ENCODE measurements at regions not wholly inside any gene's neighbourhood (a gene's known extent, or its start where the extent isn't known, plus 50 kb on each side); places are given as distances from the start of the nearest gene placed in this dataset.
"Not testable (repeated sequence)": the region's sequence is repeated elsewhere in the genome, so short reads cannot be mapped to it uniquely, and the experiment has no call there.

DNA sequence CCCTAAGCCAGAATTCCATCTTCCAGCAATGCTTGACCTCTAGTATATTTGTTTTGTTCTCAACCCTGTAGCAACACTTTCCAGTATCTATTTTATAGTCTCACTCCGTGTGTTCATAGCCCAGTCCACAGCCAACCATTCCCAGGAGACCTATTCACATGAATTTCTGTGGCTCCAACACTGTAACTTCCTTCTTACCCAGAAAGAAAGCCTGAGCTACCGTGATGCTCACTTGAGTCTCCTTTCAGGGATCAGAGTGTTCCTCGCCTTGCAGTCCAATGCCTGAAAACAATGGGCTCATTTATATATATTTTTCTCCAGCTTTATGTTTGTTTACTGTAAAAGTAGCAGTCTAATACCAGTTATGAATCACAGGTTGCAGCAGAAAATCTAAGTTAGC, 645.0 kb upstream of the NOVA1 start:
- H3K27ac Mint-ChIP-seq = no peak overlapping the region
- no peaks in the 10 kb centered on the region for H3K4me1 Mint-ChIP-seq
- no peaks in the 10 kb centered on the region for H3K36me3 Mint-ChIP-seq (ENCODE audit: low read depth)
- H3K4me3 Mint-ChIP-seq = no peak overlapping the region
- ATAC-seq = no peak
- H3K27me3 Mint-ChIP-seq = no peaks in the 10 kb centered on the region
- peaks cover 31% of the 10 kb centered on the region for H3K9me3 Mint-ChIP-seq
- DNase-seq = no peak

GRCh38 chr14:27243365-27243764, 645.5 kb upstream of the NOVA1 start:
- Mint-ChIP-seq H3K4me3 (no peak overlapping the region), H3K4me1 (no peaks in the 10 kb centered on the region), H3K27ac (no peak overlapping the region), H3K27me3 (no peaks in the 10 kb centered on the region), H3K9me3 (peaks cover 35% of the 10 kb centered on the region), H3K36me3 (ENCODE audit: low read depth) (no peaks in the 10 kb centered on the region)
- ATAC-seq (no peak), DNase-seq (no peak)

DNA sequence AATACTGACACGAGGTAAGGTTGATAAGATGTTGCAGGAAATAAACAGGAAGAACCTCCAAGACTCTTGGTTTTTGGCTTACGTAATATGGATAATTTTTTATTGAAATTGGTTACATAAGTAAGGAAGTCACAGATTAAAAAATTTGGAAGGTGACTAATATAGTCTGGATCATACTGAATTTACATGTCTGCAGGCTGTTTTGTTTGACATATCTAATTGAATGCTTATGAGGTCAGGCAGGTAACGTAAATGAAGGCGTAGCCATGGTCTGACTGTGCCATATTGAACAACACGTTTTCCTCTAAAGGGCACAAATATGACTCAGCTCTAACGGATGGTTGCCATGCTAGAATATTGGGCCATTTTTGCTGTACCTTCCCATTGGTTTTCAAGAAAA, 648.1 kb upstream of the NOVA1 start:
- no peak overlapping the region for H3K4me3 Mint-ChIP-seq
- peaks cover 41% of the 10 kb centered on the region for H3K9me3 Mint-ChIP-seq
- H3K36me3 Mint-ChIP-seq (ENCODE audit: low read depth) = no peaks in the 10 kb centered on the region
- no peaks in the 10 kb centered on the region for H3K27me3 Mint-ChIP-seq
- ATAC-seq (no peak), DNase-seq (no peak)
- no peak overlapping the region for H3K27ac Mint-ChIP-seq
- no peaks in the 10 kb centered on the region for H3K4me1 Mint-ChIP-seq

DNA sequence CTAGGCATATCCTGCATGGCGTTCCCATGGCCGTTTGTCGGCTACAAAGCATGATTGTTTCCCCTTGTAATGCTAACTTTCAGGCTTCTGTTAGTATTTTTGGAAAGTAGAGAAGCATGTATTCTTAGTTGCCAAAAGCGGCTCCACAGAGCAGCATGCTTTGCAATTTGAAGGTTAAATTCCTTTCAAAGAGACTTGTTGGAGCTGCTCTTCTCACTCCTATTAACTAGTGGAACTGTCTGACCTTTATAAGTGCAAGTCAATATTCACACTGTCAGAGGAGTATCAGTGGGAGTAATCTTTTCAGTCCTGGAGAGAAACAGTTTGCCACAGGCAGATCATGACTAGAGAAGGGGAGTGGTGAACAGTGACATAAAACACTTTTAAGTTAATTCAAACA, 656.1 kb upstream of the NOVA1 start:
- no peaks in the 10 kb centered on the region for H3K27me3 Mint-ChIP-seq
- peaks cover 27% of the 10 kb centered on the region for H3K9me3 Mint-ChIP-seq
- ATAC-seq (no peak), DNase-seq (no peak)
- no peak overlapping the region for H3K27ac Mint-ChIP-seq
- no peak overlapping the region for H3K4me3 Mint-ChIP-seq
- no peaks in the 10 kb centered on the region for H3K4me1 Mint-ChIP-seq
- no peaks in the 10 kb centered on the region for H3K36me3 Mint-ChIP-seq (ENCODE audit: low read depth)

GRCh38 chr14:27256805-27257204, 659.0 kb upstream of the NOVA1 start:
- Mint-ChIP-seq H3K36me3 (ENCODE audit: low read depth) (no peaks in the 10 kb centered on the region), H3K9me3 (peaks cover 26% of the 10 kb centered on the region), H3K4me1 (no peaks in the 10 kb centered on the region), H3K27me3 (no peaks in the 10 kb centered on the region), H3K4me3 (no peak overlapping the region), H3K27ac (no peak overlapping the region)
- ATAC-seq = no peak
- no peak for DNase-seq

DNA sequence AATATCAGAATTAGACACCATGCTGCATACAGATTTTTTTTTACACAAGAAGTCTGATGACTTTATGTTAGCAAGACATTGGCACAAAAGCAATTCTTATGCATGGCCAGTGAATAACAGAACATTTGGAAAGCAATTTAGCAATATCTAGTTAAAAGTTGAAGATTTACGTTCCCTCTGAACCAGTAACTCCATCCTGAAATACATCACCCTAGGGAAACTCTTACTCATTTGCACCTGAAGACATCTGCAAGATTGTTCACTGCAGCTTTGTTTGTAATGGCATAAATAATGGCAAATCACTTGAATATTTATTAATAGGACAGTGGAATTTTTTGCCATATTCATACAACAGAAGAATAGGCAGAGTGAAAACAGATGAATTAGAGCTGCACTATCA, 670.0 kb upstream of the NOVA1 start:
- Mint-ChIP-seq H3K4me1 (no peaks in the 10 kb centered on the region), H3K27ac (no peak overlapping the region), H3K27me3 (no peaks in the 10 kb centered on the region), H3K36me3 (ENCODE audit: low read depth) (no peaks in the 10 kb centered on the region), H3K4me3 (no peak overlapping the region), H3K9me3 (peaks cover 21% of the 10 kb centered on the region)
- DNase-seq (no peak), ATAC-seq (no peak)

DNA sequence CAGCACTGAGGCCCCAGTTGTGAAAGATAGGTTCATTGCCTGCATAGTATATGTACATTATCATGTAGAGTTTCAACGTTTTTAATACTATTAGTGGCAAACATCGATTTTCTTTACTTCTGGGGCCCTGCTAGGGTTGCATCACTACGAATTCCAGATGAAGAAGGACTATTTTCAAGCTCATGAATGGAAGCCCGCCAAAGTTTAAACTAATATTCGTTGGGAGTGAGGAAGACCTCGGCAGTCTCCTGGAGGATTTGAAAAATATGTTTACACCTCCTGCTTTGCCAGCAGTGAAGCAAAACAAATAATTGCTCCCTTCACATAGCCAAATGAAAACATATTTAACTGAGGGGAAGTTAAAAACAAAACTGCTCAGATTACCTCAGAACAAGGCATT, 672.9 kb upstream of the NOVA1 start:
- ATAC-seq = no peak
- Mint-ChIP-seq H3K27me3 (no peaks in the 10 kb centered on the region), H3K4me3 (no peak overlapping the region)

GRCh38 chr14:27278341-27278740, 680.5 kb upstream of the NOVA1 start:
- Mint-ChIP-seq H3K4me3 (no peak overlapping the region), H3K9me3 (peaks cover 34% of the 10 kb centered on the region), H3K36me3 (ENCODE audit: low read depth) (no peaks in the 10 kb centered on the region), H3K27ac (no peak overlapping the region), H3K4me1 (no peaks in the 10 kb centered on the region), H3K27me3 (no peaks in the 10 kb centered on the region)
- ATAC-seq (no peak), DNase-seq (no peak)

More for the DNA sequence above, 672.9 kb upstream of the NOVA1 start:
- H3K27ac Mint-ChIP-seq = no peak overlapping the region
- H3K36me3 Mint-ChIP-seq (ENCODE audit: low read depth) = no peaks in the 10 kb centered on the region
- H3K4me1 Mint-ChIP-seq = no peaks in the 10 kb centered on the region
- DNase-seq = no peak
- H3K9me3 Mint-ChIP-seq = peaks cover 26% of the 10 kb centered on the region

DNA sequence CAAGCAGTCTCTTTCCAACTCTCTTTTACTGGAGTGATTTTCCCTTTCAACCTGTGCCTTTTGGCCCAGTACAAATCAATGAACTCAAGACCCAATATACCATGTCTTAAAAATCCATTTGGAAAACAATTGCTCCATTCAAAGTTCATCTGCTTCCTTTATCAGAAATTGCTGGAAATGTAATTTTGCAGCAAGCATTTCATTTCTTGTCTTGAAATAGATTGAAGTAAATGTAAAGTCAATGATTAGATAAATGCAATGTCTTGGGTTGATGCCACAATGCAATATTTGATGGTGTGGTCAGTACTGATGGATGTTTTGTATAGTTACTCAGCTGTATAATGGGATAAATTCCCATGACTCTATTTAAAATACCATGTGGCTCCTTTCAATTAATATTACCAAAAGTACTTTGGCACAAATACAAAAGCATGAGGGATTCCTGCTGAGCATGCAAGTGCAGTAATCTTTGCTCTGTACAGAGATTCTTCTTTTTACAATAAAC, 707.7 kb upstream of the NOVA1 start:
- Mint-ChIP-seq H3K27ac (no peak overlapping the region), H3K4me1 (no peaks in the 10 kb centered on the region), H3K9me3 (peaks cover 37% of the 10 kb centered on the region), H3K27me3 (no peaks in the 10 kb centered on the region), H3K4me3 (no peak overlapping the region), H3K36me3 (ENCODE audit: low read depth) (no peaks in the 10 kb centered on the region)
- DNase-seq (no peak), ATAC-seq (no peak)

- not testable (repeated sequence) for H3K27me3 Mint-ChIP-seq; ATAC-seq; H3K4me1 Mint-ChIP-seq; DNase-seq; H3K4me3 Mint-ChIP-seq; H3K27ac Mint-ChIP-seq; H3K36me3 Mint-ChIP-seq (ENCODE audit: low read depth)
- H3K9me3 Mint-ChIP-seq = peaks cover 32% of the 10 kb centered on the region
Observed at GRCh38 chr14:27312730-27313129, 714.9 kb upstream of the NOVA1 start.

- H3K9me3 Mint-ChIP-seq = peaks cover 21% of the 10 kb centered on the region
Observed at GRCh38 chr14:27314231-27314630, 716.4 kb upstream of the NOVA1 start.

DNA sequence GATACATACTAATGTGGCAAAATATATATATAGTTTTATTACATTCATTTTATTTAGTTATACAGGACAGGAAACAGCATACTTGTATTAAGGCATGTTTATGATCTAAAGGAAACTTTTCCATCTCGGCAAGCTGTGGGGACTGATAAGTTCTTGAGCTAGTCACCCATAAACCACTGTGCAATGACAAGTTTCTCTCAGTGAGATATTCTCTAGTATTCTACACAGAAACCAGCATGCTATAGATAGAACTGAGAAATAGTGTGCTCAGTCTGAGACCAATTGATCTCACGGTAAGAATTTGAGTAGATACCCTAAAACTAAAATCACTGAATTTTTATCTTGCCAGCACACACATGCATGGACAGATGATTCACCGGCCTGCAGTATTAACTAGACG, 717.6 kb upstream of the NOVA1 start:
- DNase-seq = no peak
- Mint-ChIP-seq H3K36me3 (ENCODE audit: low read depth) (no peaks in the 10 kb centered on the region), H3K4me1 (no peaks in the 10 kb centered on the region), H3K27ac (no peak overlapping the region), H3K4me3 (no peak overlapping the region), H3K9me3 (peaks cover 15% of the 10 kb centered on the region), H3K27me3 (no peaks in the 10 kb centered on the region)
- no peak for ATAC-seq

More at GRCh38 chr14:27314231-27314630, 716.4 kb upstream of the NOVA1 start:
- Mint-ChIP-seq H3K4me3 (no peak overlapping the region), H3K27ac (no peak overlapping the region), H3K4me1 (no peaks in the 10 kb centered on the region), H3K27me3 (no peaks in the 10 kb centered on the region), H3K36me3 (ENCODE audit: low read depth) (no peaks in the 10 kb centered on the region)
- ATAC-seq (no peak), DNase-seq (no peak)

DNA sequence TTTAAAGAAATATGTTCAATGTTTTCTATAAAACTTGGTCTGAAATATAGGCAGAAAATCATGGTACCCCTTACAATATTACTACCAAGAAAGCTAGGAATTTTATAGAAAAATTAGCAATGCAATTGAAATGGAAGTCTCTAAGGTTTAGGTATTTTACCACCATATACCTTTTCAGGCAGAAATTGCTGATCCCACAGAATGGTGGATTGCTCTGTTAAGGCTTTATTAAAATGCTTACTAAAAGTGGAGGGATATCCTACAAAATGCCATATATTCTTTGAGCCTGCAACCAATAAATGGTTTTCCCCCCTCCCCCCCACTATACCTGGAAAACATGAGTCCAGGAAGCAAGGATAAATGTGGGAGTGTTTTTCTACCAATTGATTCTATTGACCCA, 718.1 kb upstream of the NOVA1 start:
- H3K4me1 Mint-ChIP-seq = no peaks in the 10 kb centered on the region
- no peak overlapping the region for H3K4me3 Mint-ChIP-seq
- no peaks in the 10 kb centered on the region for H3K36me3 Mint-ChIP-seq (ENCODE audit: low read depth)
- H3K27ac Mint-ChIP-seq = no peak overlapping the region
- no peak for ATAC-seq
- no peak for DNase-seq
- H3K27me3 Mint-ChIP-seq = no peaks in the 10 kb centered on the region
- peaks cover 10% of the 10 kb centered on the region for H3K9me3 Mint-ChIP-seq

DNA sequence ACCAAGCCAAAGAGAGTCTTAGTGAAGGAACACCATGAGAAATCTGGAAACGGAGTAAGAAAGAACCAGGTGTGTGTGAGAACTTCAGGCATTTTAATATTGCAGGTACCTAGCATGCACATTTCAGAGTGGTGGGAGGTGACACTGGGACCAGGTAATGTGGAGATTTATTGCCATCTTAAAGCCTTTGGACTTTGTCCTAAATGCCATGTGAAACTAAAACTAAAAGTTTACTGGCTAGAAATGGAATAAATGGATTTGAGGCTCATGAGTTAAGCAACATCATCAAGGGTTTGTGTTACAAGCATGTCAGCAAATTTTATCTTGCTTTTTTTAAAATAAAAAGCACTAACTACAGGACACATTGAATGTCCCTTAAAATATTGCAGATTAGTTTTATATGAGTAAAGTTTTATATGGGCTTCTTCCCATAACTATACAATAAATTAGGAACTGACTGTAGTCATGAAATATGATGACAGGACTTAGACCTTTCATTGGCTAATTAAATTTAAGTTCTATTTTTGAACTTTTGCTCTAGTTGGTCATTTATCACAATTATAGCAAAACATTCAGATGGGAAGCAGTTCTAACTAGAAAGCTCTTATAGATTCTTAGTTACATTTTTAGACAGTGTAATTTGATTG, 721.1 kb upstream of the NOVA1 start:
- H3K27me3 Mint-ChIP-seq = no peaks in the 10 kb centered on the region
- no peaks in the 10 kb centered on the region for H3K36me3 Mint-ChIP-seq (ENCODE audit: low read depth)
- H3K27ac Mint-ChIP-seq = no peak overlapping the region
- ATAC-seq (no peak), DNase-seq (no peak)
- H3K9me3 Mint-ChIP-seq = peaks cover 8% of the 10 kb centered on the region
- H3K4me3 Mint-ChIP-seq = no peak overlapping the region
- no peaks in the 10 kb centered on the region for H3K4me1 Mint-ChIP-seq

DNA sequence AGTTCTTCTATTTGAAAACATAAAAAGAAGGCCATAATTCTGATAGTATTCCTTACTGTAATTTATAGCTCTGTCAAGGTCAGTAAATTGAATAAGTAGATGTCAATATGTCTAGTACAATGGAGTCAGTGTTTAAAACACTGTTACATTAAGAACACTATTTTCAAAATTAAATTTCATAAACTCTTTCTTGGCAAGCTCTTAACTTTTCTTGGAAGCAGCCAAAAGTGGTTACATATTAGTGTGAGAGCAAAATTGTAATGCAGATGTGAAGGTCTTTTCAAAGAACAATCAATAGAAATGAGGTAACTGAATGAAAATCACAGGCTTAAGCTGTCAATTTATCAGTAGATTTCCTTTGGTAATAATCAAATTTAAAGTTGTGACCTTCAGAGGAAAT, 722.4 kb upstream of the NOVA1 start:
- H3K9me3 Mint-ChIP-seq = peaks cover 7% of the 10 kb centered on the region
- H3K27ac Mint-ChIP-seq = no peak overlapping the region
- no peaks in the 10 kb centered on the region for H3K36me3 Mint-ChIP-seq (ENCODE audit: low read depth)
- no peak for DNase-seq
- H3K4me1 Mint-ChIP-seq = no peaks in the 10 kb centered on the region
- H3K4me3 Mint-ChIP-seq = no peak overlapping the region
- no peak for ATAC-seq
- H3K27me3 Mint-ChIP-seq = no peaks in the 10 kb centered on the region

- no peaks in the 10 kb centered on the region for H3K27me3 Mint-ChIP-seq
- H3K27ac Mint-ChIP-seq = no peak overlapping the region
- no peaks in the 10 kb centered on the region for H3K4me1 Mint-ChIP-seq
- H3K9me3 Mint-ChIP-seq = peaks cover 15% of the 10 kb centered on the region
- H3K4me3 Mint-ChIP-seq = no peak overlapping the region
- ATAC-seq (no peak), DNase-seq (no peak)
- H3K36me3 Mint-ChIP-seq (ENCODE audit: low read depth) = no peaks in the 10 kb centered on the region
Observed at GRCh38 chr14:27327095-27327494, 729.3 kb upstream of the NOVA1 start.
